Right lobe of liver (tissue), 6 donors: ENCODE measurements at regions not wholly inside any gene's neighbourhood (a gene's known extent, or its start where the extent isn't known, plus 50 kb on each side); places are given as distances from the start of the nearest gene placed in this dataset.

ENCODE experiments used
- ATAC-seq, 4 donors: fragments of 200-7000 bp; cut with Tn5 transposase; one replicate each; pipeline ENCODE4 v1.9.1; 2020; ENCODE audit warnings: mild to moderate bottlenecking in 4 of 4, moderate library complexity in 4 of 4
- DNase-seq, 3 donors: peaks; one replicate each; pipeline ENCODE4 v3.0.0-alpha.2; 2020
- H3K27ac ChIP-seq, 3 donors: fragments of 200-600 bp; one replicate each; pipeline ENCODE4 v1.8.0; 2022
- H3K27me3 ChIP-seq, 2 donors: fragments of 200-600 bp; one replicate each; pipeline ENCODE4 v1.8.0; 2022
- H3K36me3 ChIP-seq, 4 donors: fragments of 200-600 bp; sonication (generic) in 1 of 4; one replicate each; pipeline versions ENCODE4 v1.5.1 to v1.8.0; 2017 to 2022; ENCODE audit warnings: control low read depth in 1 of 4
- H3K4me1 ChIP-seq, 4 donors: fragments of 200-600 bp; sonication (generic) in 1 of 4; one replicate each; pipeline versions ENCODE4 v1.5.1 to v1.8.0; 2017 to 2022; ENCODE audit warnings: control low read depth in 1 of 4
- H3K4me3 ChIP-seq, 3 donors: fragments of 200-600 bp; one replicate each; pipeline ENCODE4 v1.8.0; 2022
- H3K9me3 ChIP-seq, 4 donors: fragments of 200-600 bp; sonication (generic) in 1 of 4; one replicate each; pipeline versions ENCODE4 v1.5.1 to v1.8.0; 2017 to 2022; ENCODE audit warnings: control low read depth in 1 of 4
- CTCF ChIP-seq, 4 donors: fragments of 200-600 bp in 3 of 4; fragments of 450-650 bp in 1 of 4; IDR thresholded peaks; one replicate each; pipeline versions ENCODE4 v1.5.1 to v1.8.0; 2016 to 2022; ENCODE audit warnings: antibody characterized with exemption in 4 of 4, mild to moderate bottlenecking in 2 of 4
- POLR2A ChIP-seq: fragments of 450-650 bp; IDR thresholded peaks from one replicate; pipeline ENCODE4 v1.6.1; 2017; ENCODE audit warnings: antibody characterized with exemption, mild to moderate bottlenecking
- WGBS: methylation state at CpG from one replicate; pipeline ENCODE4 v1.1.6; 2018; ENCODE audit warnings: low coverage, low lambda C conversion rate; ENCODE audit not compliant: insufficient coverage; ENCODE audit errors: missing lambda C conversion rate; 5-methylcytosine and 5-hydroxymethylcytosine counted together
- intact Hi-C, 2 donors: fragments of 100-400 bp; cut with DNase I; formaldehyde crosslinking; loops; one replicate each; pipeline versions ENCODE4 v1.11.2 to v1.14.1; 2022
- donor health status: DM: no; HTN: yes; CAD: no.
- donor health status: DM: no; HTN: no; CAD: no.
- donor health status: DM: no; HTN: no; CAD: no.
- donor health status: DM: no; HTN: yes; CAD: no.
- donor health status: DM: no; HTN: yes; CAD: no.

DNA sequence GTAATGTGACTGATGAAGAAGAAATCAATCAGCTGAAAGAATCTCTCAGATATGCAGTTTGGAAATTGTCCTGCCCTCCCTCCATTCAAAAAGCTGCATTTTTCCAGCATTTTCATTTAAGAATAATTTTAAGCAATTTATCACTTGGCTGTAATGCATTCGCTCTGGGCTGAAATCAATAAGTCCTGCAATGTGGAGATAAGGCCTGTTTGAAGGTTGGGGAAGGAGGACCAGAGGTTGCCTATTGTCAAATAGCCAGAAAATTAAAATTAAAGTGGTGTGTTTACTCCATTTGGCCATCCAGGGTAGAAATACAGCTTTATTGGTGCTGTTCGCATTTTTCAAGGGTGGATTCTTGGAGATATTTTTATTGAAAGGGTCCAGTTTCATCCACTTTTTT is 187.6 kb upstream of the NFIA start:
- H3K27ac ChIP-seq = no peak overlapping the region
- TF ChIP-seq CTCF (IDR thresholded peaks at IDR 0.05) (no peak), POLR2A (no peak)
- DNase-seq = no peak
- intact Hi-C loops = no loop called here
- 64% methylated on average over 2 of the region's 2 CpGs for WGBS
- no peaks in the 10 kb centered on the region for H3K36me3 ChIP-seq
- ATAC-seq = no peak
- no peaks in the 10 kb centered on the region for H3K27me3 ChIP-seq
- H3K9me3 ChIP-seq = no peaks in the 10 kb centered on the region
- H3K4me3 ChIP-seq = no peak overlapping the region
- no peaks in the 10 kb centered on the region for H3K4me1 ChIP-seq

- no peak overlapping the region for H3K27ac ChIP-seq
- TF ChIP-seq POLR2A (no peak), CTCF (IDR thresholded peaks at IDR 0.05) (no peak)
- no peaks in the 10 kb centered on the region for H3K9me3 ChIP-seq
- no peaks in the 10 kb centered on the region for H3K36me3 ChIP-seq
- no peak for ATAC-seq
- no peak overlapping the region for H3K4me3 ChIP-seq
- H3K27me3 ChIP-seq = no peaks in the 10 kb centered on the region
- intact Hi-C loops = no loop called here
- no peak for DNase-seq
- H3K4me1 ChIP-seq = no peaks in the 10 kb centered on the region
- WGBS = 96% methylated on average over 3 of the region's 3 CpGs
Measured at GRCh38 chr1:60894130-60894529, 188.2 kb upstream of the NFIA start.

DNA sequence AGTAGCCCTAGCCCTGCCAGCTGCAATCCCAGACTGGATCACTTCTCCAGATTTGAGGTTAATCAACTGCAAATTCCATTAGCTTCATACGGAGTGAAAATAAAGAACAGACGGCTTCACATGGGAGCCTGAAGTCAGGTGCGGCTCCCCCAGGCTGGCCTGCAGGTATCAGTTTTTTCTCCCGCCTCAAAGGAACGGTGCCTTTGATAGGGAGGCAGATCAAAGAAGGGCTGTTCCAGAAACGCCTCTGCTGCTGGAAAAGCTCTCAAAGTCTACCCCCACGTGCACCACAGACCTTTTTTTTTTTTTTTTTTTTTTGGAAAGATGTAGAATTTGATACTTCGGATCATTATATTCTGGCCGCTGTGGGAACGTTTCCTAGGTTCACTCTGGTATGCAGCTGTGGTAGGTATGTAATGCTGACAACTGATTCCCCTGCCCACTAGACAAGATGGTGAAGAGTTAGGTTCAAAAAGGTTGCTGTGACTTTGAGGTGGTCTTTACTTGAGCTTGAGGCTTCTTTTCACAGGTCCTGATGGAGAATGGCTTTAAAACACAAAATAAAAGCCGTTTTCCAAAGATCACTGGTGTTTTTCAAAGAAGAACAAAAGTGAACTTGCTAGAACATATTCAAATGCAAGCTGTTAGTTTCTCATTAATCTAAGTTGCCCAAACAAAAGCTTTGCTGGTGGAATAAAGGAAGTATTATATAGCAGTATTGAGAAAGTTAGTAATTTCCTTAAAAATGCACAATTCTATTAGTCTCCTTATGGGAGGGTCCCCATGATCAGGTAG is 189.0 kb upstream of the NFIA start:
- Histone ChIP-seq H3K4me3 (no peak overlapping the region), H3K27ac (no peak overlapping the region), H3K36me3 (no peaks in the 10 kb centered on the region), H3K9me3 (no peaks in the 10 kb centered on the region), H3K27me3 (no peaks in the 10 kb centered on the region), H3K4me1 (no peaks in the 10 kb centered on the region)
- intact Hi-C loops = no loop called here
- ATAC-seq (no peak), DNase-seq (no peak)
- TF ChIP-seq CTCF (IDR thresholded peaks at IDR 0.05) = no peak
- no peak for TF ChIP-seq POLR2A
- WGBS = 48% methylated on average over 11 of the region's 11 CpGs

GRCh38 chr1:60891765-60892164 is 190.6 kb upstream of the NFIA start:
- DNase-seq (no peak), ATAC-seq (no peak)
- no peak overlapping the region for H3K27ac ChIP-seq
- no peaks in the 10 kb centered on the region for H3K36me3 ChIP-seq
- H3K4me1 ChIP-seq = no peaks in the 10 kb centered on the region
- 82% methylated on average over 3 of the region's 3 CpGs for WGBS
- TF ChIP-seq POLR2A (no peak), CTCF (IDR thresholded peaks at IDR 0.05) (no peak)
- H3K4me3 ChIP-seq = no peak overlapping the region
- no peaks in the 10 kb centered on the region for H3K9me3 ChIP-seq
- H3K27me3 ChIP-seq = no peaks in the 10 kb centered on the region
- intact Hi-C loops = no loop called here
